Osteoblast (primary cell): ENCODE measurements at regions not wholly inside any gene's neighbourhood (a gene's known extent, or its start where the extent isn't known, plus 50 kb on each side); places are given as distances from the start of the nearest gene placed in this dataset.
A peak's percentile ranks its signal among the peaks of the same experiment; 100 is the strongest.
"Not testable (repeated sequence)": the region's sequence is repeated elsewhere in the genome, so short reads cannot be mapped to it uniquely, and the experiment has no call there.

Experiments
- DNase-seq: peaks from one replicate; pipeline ENCODE4 v3.0.0; 2011; ENCODE audit warnings: low spot score, mixed read lengths; ENCODE audit not compliant: insufficient read length; ENCODE audit errors: missing footprints
- H2AFZ ChIP-seq: 2 replicates; pipeline ENCODE4 v1.6.0; 2011; ENCODE audit warnings: mild to moderate bottlenecking, low read length
- H3K27ac ChIP-seq: 2 replicates; pipeline ENCODE4 v1.5.1; 2011; ENCODE audit warnings: mild to moderate bottlenecking, low read depth, low read length, moderate library complexity
- H3K27me3 ChIP-seq: 2 replicates; pipeline ENCODE4 v1.6.0; 2012; ENCODE audit warnings: mild to moderate bottlenecking, control low read depth, inconsistent platforms, low read length, moderate library complexity; ENCODE audit not compliant: insufficient read depth
- H3K36me3 ChIP-seq: 2 replicates; pipeline ENCODE4 v1.5.1; 2011; ENCODE audit warnings: mild to moderate bottlenecking, low read length, control low read depth, moderate library complexity; ENCODE audit not compliant: insufficient read depth
- H3K4me1 ChIP-seq: 2 replicates; pipeline ENCODE4 v1.5.1; 2011; ENCODE audit warnings: mild to moderate bottlenecking, low read length, control low read depth, moderate library complexity; ENCODE audit not compliant: insufficient read depth
- H3K4me2 ChIP-seq: 2 replicates; pipeline ENCODE4 v1.6.0; 2011; ENCODE audit warnings: mild to moderate bottlenecking, low read length; ENCODE audit not compliant: insufficient read depth
- H3K4me3 ChIP-seq: fragments of 200-600 bp; sonication (generic); 3 replicates; pipeline ENCODE4 v1.5.1; 2012; ENCODE audit warnings: mild to moderate bottlenecking, low read length, inconsistent platforms; ENCODE audit not compliant: insufficient read depth
- H3K79me2 ChIP-seq: 2 replicates; pipeline ENCODE4 v1.6.0; 2012; ENCODE audit warnings: mild to moderate bottlenecking, low read length, control low read depth, inconsistent platforms; ENCODE audit not compliant: insufficient read depth
- H3K9me3 ChIP-seq: 2 replicates; pipeline ENCODE4 v1.5.1; 2011; ENCODE audit warnings: low read depth, low read length, control low read depth
- H4K20me1 ChIP-seq: 2 replicates; pipeline ENCODE4 v1.6.0; 2012; ENCODE audit warnings: mild to moderate bottlenecking, low read length, control low read depth; ENCODE audit not compliant: insufficient read depth
- TF ChIP-seq, protein P1 (sequence below): IDR thresholded peaks from 2 replicates; pipeline ENCODE4 v1.5.1; 2011; ENCODE audit warnings: mild to moderate bottlenecking, low read depth, low read length, moderate library complexity; ENCODE audit errors: extremely low read depth

GRCh38 chr1:14412235-14412634 is 186.2 kb upstream of the KAZN start:
- DNase-seq: no peak
- H3K9me3 ChIP-seq: no peaks in the 10 kb centered on the region
- no peaks in the 10 kb centered on the region for H3K27me3 ChIP-seq
- H3K27ac ChIP-seq: no peak overlapping the region
- H3K4me3 ChIP-seq: no peak overlapping the region
- no peaks in the 10 kb centered on the region for H3K36me3 ChIP-seq
- no peaks in the 10 kb centered on the region for H4K20me1 ChIP-seq
- no peak overlapping the region for H3K4me2 ChIP-seq
- TF ChIP-seq, protein P1, sequence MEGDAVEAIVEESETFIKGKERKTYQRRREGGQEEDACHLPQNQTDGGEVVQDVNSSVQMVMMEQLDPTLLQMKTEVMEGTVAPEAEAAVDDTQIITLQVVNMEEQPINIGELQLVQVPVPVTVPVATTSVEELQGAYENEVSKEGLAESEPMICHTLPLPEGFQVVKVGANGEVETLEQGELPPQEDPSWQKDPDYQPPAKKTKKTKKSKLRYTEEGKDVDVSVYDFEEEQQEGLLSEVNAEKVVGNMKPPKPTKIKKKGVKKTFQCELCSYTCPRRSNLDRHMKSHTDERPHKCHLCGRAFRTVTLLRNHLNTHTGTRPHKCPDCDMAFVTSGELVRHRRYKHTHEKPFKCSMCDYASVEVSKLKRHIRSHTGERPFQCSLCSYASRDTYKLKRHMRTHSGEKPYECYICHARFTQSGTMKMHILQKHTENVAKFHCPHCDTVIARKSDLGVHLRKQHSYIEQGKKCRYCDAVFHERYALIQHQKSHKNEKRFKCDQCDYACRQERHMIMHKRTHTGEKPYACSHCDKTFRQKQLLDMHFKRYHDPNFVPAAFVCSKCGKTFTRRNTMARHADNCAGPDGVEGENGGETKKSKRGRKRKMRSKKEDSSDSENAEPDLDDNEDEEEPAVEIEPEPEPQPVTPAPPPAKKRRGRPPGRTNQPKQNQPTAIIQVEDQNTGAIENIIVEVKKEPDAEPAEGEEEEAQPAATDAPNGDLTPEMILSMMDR: no peak
- H2AFZ ChIP-seq: no peak overlapping the region
- H3K4me1 ChIP-seq: peaks cover 4% of the 10 kb centered on the region
- no peaks in the 10 kb centered on the region for H3K79me2 ChIP-seq

DNA sequence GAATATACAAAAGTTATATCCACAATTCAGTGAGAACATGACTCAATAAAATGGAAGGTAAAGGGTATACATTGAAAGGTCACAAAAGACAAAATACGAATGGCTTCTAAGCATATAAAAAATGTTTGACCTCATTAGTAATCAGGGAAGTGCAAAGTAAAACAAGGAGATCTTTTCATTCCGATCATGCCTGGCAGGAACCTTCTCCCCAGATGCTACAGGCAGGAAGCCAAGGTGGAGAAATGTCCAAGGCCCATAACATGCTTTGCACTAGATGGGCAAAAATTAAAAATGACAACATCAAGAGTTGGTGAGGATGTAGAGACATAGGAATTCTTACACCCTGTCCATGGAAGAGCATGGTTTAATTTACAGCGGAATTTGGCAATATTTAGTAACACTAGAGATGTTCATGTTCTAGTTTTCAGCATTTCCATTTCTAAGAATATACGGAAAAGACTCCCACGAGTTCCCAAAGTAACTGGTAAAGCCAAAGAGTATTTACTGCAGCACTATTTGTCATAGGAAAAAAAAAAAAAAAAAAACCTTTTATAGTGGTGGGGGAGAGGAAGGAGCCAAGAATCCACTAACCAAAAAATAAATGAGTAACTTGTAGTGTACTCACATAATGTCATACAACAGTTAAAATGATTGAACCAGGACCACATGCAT is 184.5 kb upstream of the KAZN start:
- Histone ChIP-seq H3K4me2 (peak overlapping the region; percentile 5), H3K27ac (no peak overlapping the region)

DNA sequence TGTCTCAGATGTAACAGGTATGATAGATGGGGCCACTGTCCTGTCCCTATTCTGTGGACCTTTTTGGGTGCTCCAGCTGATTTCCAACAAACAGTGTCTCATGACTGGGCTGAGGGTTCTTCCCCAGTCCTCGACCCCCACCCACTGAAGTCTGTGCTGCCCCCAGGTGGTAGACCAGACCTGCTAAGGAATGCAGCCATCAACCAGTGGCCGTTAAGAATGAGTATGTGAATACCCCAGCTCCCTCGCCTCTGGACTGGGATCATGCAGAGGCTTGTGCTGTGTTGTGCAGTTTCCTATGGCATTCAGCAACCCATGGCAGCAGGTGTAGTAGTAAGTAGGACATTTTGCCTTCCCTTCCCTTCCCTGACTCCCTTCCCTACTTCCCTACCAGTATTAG is 183.1 kb upstream of the KAZN start:
- no peak for DNase-seq
- TF ChIP-seq, protein P1: no peak
- no peak overlapping the region for H3K4me2 ChIP-seq

More for the DNA sequence above, 184.5 kb upstream of the KAZN start:
- Histone ChIP-seq H3K4me1 (peaks cover 4% of the 10 kb centered on the region), H3K27me3 (no peaks in the 10 kb centered on the region), H2AFZ (no peak overlapping the region), H3K4me3 (no peak overlapping the region), H3K79me2 (no peaks in the 10 kb centered on the region), H4K20me1 (no peaks in the 10 kb centered on the region), H3K36me3 (no peaks in the 10 kb centered on the region), H3K9me3 (no peaks in the 10 kb centered on the region)
- TF ChIP-seq, protein P1: no peak
- peak; percentile 74 for DNase-seq

GRCh38 chr1:14419778-14420218 is 178.7 kb upstream of the KAZN start:
- H3K79me2 ChIP-seq, H3K9me3 ChIP-seq, H3K27me3 ChIP-seq, H3K36me3 ChIP-seq, H3K27ac ChIP-seq, H3K4me1 ChIP-seq, H4K20me1 ChIP-seq, H3K4me2 ChIP-seq, DNase-seq, H2AFZ ChIP-seq, H3K4me3 ChIP-seq: not testable (repeated sequence)

More for the DNA sequence above, 183.1 kb upstream of the KAZN start:
- H3K4me1 ChIP-seq: peaks cover 4% of the 10 kb centered on the region
- H3K27ac ChIP-seq: no peak overlapping the region
- no peaks in the 10 kb centered on the region for H3K9me3 ChIP-seq
- H4K20me1 ChIP-seq: no peaks in the 10 kb centered on the region
- no peaks in the 10 kb centered on the region for H3K36me3 ChIP-seq
- H3K4me3 ChIP-seq: no peak overlapping the region
- H3K27me3 ChIP-seq: no peaks in the 10 kb centered on the region
- no peaks in the 10 kb centered on the region for H3K79me2 ChIP-seq
- H2AFZ ChIP-seq: no peak overlapping the region
